H1 (cell line): ENCODE measurements at regions not wholly inside any gene's neighbourhood (a gene's known extent, or its start where the extent isn't known, plus 50 kb on each side); places are given as distances from the start of the nearest gene placed in this dataset.

Source experiments
- CTCF ChIA-PET: fragments of 300-600 bp; sonication (Branson Sonifier 250); formaldehyde crosslinking; loops from one replicate; lab custom pipeline; 2021; ENCODE audit not compliant: partially characterized antibody; lab: Charles Lee
- POLR2A ChIA-PET: fragments of 300-600 bp; sonication (Branson Sonifier 250); formaldehyde crosslinking; loops from one replicate; lab custom pipeline; 2021; ENCODE audit warnings: inconsistent platforms; ENCODE audit not compliant: partially characterized antibody; lab: Charles Lee
- DNase-seq, 2 experiments: peaks; one replicate each; pipeline versions ENCODE4 v3.0.0 to v3.0.0-alpha.2; 2010 to 2022; ENCODE audit warnings: low spot score in 2 of 2, low read depth in 1 of 2, mixed read lengths in 1 of 2
- FAIRE-seq: peaks from 2 replicates; lab custom pipeline; 2011; peaks lifted over from hg19 to GRCh38; lab: Jason Lieb, UNC
- H2AFZ ChIP-seq: 2 replicates; pipeline ENCODE4 v1.8.1; 2012; ENCODE audit warnings: low read length, inconsistent platforms
- H2AK5ac ChIP-seq: 2 replicates; pipeline ENCODE4 v1.6.1; 2013; ENCODE audit warnings: low read depth, low read length
- H2BK120ac ChIP-seq: replicated peaks from 2 replicates; pipeline ENCODE3; 2013; ENCODE audit warnings: low read depth, low read length, inconsistent platforms
- H2BK12ac ChIP-seq: 2 replicates; pipeline ENCODE4 v1.6.1; 2013; ENCODE audit warnings: low read depth, low read length
- H2BK15ac ChIP-seq: 2 replicates; pipeline ENCODE4 v1.6.1; 2013; ENCODE audit warnings: low read length
- H2BK20ac ChIP-seq: 2 replicates; pipeline ENCODE4 v1.6.1; 2013; ENCODE audit warnings: low read length
- H2BK5ac ChIP-seq: 2 replicates; pipeline ENCODE4 v1.6.1; 2013; ENCODE audit warnings: low read depth, low read length
- H3K14ac ChIP-seq: 2 replicates; pipeline ENCODE4 v1.6.1; 2013; ENCODE audit warnings: inconsistent platforms; ENCODE audit not compliant: insufficient read length
- H3K18ac ChIP-seq: 2 replicates; pipeline ENCODE4 v1.6.1; 2013; ENCODE audit warnings: low read length; ENCODE audit errors: extremely low read depth
- H3K23ac ChIP-seq: 2 replicates; pipeline ENCODE4 v1.6.1; 2013; ENCODE audit warnings: inconsistent platforms; ENCODE audit not compliant: insufficient read length
- H3K23me2 ChIP-seq: 2 replicates; pipeline ENCODE4 v1.6.1; 2013; ENCODE audit warnings: low read depth, low read length
- H3K27ac ChIP-seq: 2 replicates; pipeline ENCODE4 v1.6.1; 2011; ENCODE audit warnings: low read depth, low read length, inconsistent platforms
- H3K27me3 ChIP-seq, 4 experiments: replicated peaks in 1 of 4; 1 replicate in 1 of 4; 2 replicates in 3 of 4; pipeline versions ENCODE4 v1.6.1 to v1.8.1; 2011 to 2013; ENCODE audit warnings: low read length in 3 of 4, mild to moderate bottlenecking in 3 of 4, inconsistent platforms in 2 of 4, mixed read lengths in 2 of 4, moderate library complexity in 1 of 4; ENCODE audit not compliant: control insufficient read depth in 3 of 4, insufficient read depth in 3 of 4; ENCODE audit errors: extremely low read depth in 1 of 4
- H3K36me3 ChIP-seq, 4 experiments: 2 replicates each; pipeline versions ENCODE4 v1.6.1 to v1.8.1; 2011 to 2013; ENCODE audit warnings: mild to moderate bottlenecking in 4 of 4, low read length in 3 of 4, moderate library complexity in 2 of 4, control low read depth in 1 of 4, inconsistent platforms in 1 of 4; ENCODE audit not compliant: insufficient read depth in 4 of 4, control insufficient read depth in 2 of 4
- H3K4ac ChIP-seq: replicated peaks from 2 replicates; pipeline ENCODE3; 2013; ENCODE audit warnings: low read length, low read depth, mixed read lengths, inconsistent platforms; ENCODE audit not compliant: insufficient read length
- H3K4me1 ChIP-seq, 4 experiments: replicated peaks in 1 of 4; 1 replicate in 1 of 4; 2 replicates in 3 of 4; pipeline versions ENCODE4 v1.6.1 to v1.8.1; 2011 to 2013; ENCODE audit warnings: low read length in 3 of 4, inconsistent platforms in 2 of 4, mixed read lengths in 1 of 4; ENCODE audit not compliant: insufficient read depth in 4 of 4, control insufficient read depth in 3 of 4
- H3K4me2 ChIP-seq, 2 experiments: 2 replicates each; pipeline versions ENCODE4 v1.6.1 to v1.8.1; 2011 to 2013; ENCODE audit warnings: low read depth in 2 of 2, low read length in 2 of 2, control low read depth in 1 of 2, inconsistent platforms in 1 of 2, mild to moderate bottlenecking in 1 of 2; ENCODE audit not compliant: insufficient read depth in 1 of 2
- H3K4me3 ChIP-seq, 4 experiments: fragments of 200-600, 300-600 bp in 1 of 4; sonication (generic), shearing (Covaris generic), sonication (Bioruptor Twin) in 1 of 4; 2 replicates each; pipeline versions ENCODE4 v1.5.1 to v1.8.1; 2011 to 2016; ENCODE audit warnings: low read length in 4 of 4, low read depth in 3 of 4, control low read depth in 2 of 4, inconsistent platforms in 2 of 4, mild to moderate bottlenecking in 2 of 4, mixed read lengths in 1 of 4, moderate library complexity in 1 of 4; ENCODE audit not compliant: insufficient read depth in 2 of 4; ENCODE audit errors: extremely low read depth in 1 of 4
- H3K56ac ChIP-seq: replicated peaks from 2 replicates; pipeline ENCODE3; 2013; ENCODE audit warnings: low read depth, mild to moderate bottlenecking, mixed read lengths, low read length, inconsistent platforms; ENCODE audit not compliant: insufficient read length
- H3K79me1 ChIP-seq: 2 replicates; pipeline ENCODE4 v1.6.1; 2013; ENCODE audit warnings: low read depth, low read length, control low read depth
- H3K79me2 ChIP-seq, 2 experiments: 2 replicates each; pipeline versions ENCODE4 v1.6.1 to v1.8.1; 2012 to 2013; ENCODE audit warnings: low read length in 2 of 2, mild to moderate bottlenecking in 2 of 2, inconsistent platforms in 1 of 2; ENCODE audit not compliant: insufficient read depth in 2 of 2, control insufficient read depth in 1 of 2
- H3K9ac ChIP-seq, 4 experiments: replicated peaks in 1 of 4; 1 replicate in 1 of 4; 2 replicates in 3 of 4; pipeline versions ENCODE4 v1.6.1 to v1.8.1; 2011 to 2013; ENCODE audit warnings: low read depth in 3 of 4, low read length in 3 of 4, control low read depth in 2 of 4, mild to moderate bottlenecking in 2 of 4, moderate library complexity in 2 of 4, inconsistent platforms in 1 of 4; ENCODE audit errors: extremely low read depth in 1 of 4
- H3K9me3 ChIP-seq, 2 experiments: 2 replicates each; pipeline versions ENCODE4 v1.6.1 to v1.8.1; 2012 to 2013; ENCODE audit warnings: mild to moderate bottlenecking in 2 of 2, moderate library complexity in 2 of 2, control low read depth in 1 of 2, inconsistent platforms in 1 of 2, low read depth in 1 of 2, low read length in 1 of 2, mixed read lengths in 1 of 2; ENCODE audit not compliant: insufficient read depth in 2 of 2
- H4K20me1 ChIP-seq, 2 experiments: replicated peaks in 1 of 2; 2 replicates each; pipeline versions ENCODE3 to v1.8.1; 2011 to 2013; ENCODE audit warnings: inconsistent platforms in 2 of 2, low read length in 2 of 2, mild to moderate bottlenecking in 1 of 2; ENCODE audit not compliant: insufficient read depth in 2 of 2, control insufficient read depth in 1 of 2
- H4K5ac ChIP-seq: 2 replicates; pipeline ENCODE4 v1.6.1; 2013; ENCODE audit warnings: low read length, low read depth, mixed read lengths, inconsistent platforms; ENCODE audit not compliant: insufficient read length
- H4K8ac ChIP-seq: 2 replicates; pipeline ENCODE4 v1.8.0; 2013; ENCODE audit warnings: mild to moderate bottlenecking, moderate library complexity, low read length, inconsistent platforms; ENCODE audit not compliant: insufficient read depth; ENCODE audit errors: extremely low read depth
- H4K91ac ChIP-seq: replicated peaks from 2 replicates; pipeline ENCODE3; 2013; ENCODE audit warnings: low read length, mixed read lengths, inconsistent platforms; ENCODE audit not compliant: insufficient read length
- CBX5 ChIP-seq: fragments of 300-800, 300-1000 bp; sonication (generic); IDR thresholded peaks from 2 replicates; pipeline ENCODE4 v1.7.1; 2016; ENCODE audit warnings: antibody characterized with exemption, low read length, low read depth
- KDM4A ChIP-seq: IDR thresholded peaks from one replicate; pipeline ENCODE4 v1.7.1; 2012; ENCODE audit warnings: low read depth, mild to moderate bottlenecking, moderate library complexity, low read length, inconsistent platforms; ENCODE audit not compliant: severe bottlenecking
- NRF1 ChIP-seq: IDR thresholded peaks from 2 replicates; pipeline ENCODE4 v1.6.1; 2011; ENCODE audit warnings: mild to moderate bottlenecking, low read depth, low read length, improper control_type of control experiment
- RXRA ChIP-seq: IDR thresholded peaks from 2 replicates; pipeline ENCODE4 v1.6.1; 2011; ENCODE audit warnings: low read depth, mild to moderate bottlenecking, low read length, moderate library complexity; ENCODE audit not compliant: insufficient read depth
- SAP30 ChIP-seq: fragments of 300-600 bp; sonication (generic); IDR thresholded peaks from 2 replicates; pipeline ENCODE4 v1.7.1; 2012; ENCODE audit warnings: low read length, moderate library complexity, mild to moderate bottlenecking, inconsistent platforms; ENCODE audit not compliant: insufficient read depth, insufficient replicate concordance
- SUZ12 ChIP-seq: fragments of 200-600 bp; sonication (generic); IDR thresholded peaks from 2 replicates; pipeline ENCODE4 v1.6.1; 2012; ENCODE audit warnings: mild to moderate bottlenecking, inconsistent platforms, low read length, moderate library complexity, mixed read lengths
- WGBS, 2 experiments: shearing (Covaris generic) in 1 of 2; methylation state at CpG; one replicate each; pipeline versions ENCODE4 v1.1.6 to v1.1.7; 2013 to 2015; ENCODE audit warnings: low lambda C conversion rate in 2 of 2, mixed read lengths in 2 of 2, inconsistent platforms in 1 of 2, low coverage in 1 of 2, missing lambda C conversion rate in 1 of 2; ENCODE audit not compliant: insufficient replicate concordance in 2 of 2, insufficient coverage in 1 of 2, insufficient read length in 1 of 2; ENCODE audit errors: extremely low coverage in 1 of 2, missing lambda C conversion rate in 1 of 2; 5-methylcytosine and 5-hydroxymethylcytosine counted together
- TF ChIP-seq, protein P1 (sequence below), 3 experiments: IDR thresholded peaks; 1 replicate in 2 of 3; 2 replicates in 1 of 3; pipeline versions ENCODE4 v1.5.1 to v1.6.1; 2011; ENCODE audit warnings: low read length in 3 of 3, mild to moderate bottlenecking in 3 of 3, inconsistent platforms in 2 of 3, low read depth in 1 of 3, moderate library complexity in 1 of 3; ENCODE audit not compliant: insufficient read depth in 1 of 3; ENCODE audit errors: control extremely low read depth in 1 of 3
- TF ChIP-seq, protein P2 (sequence below): IDR thresholded peaks from 2 replicates; pipeline ENCODE4 v1.6.1; 2012; ENCODE audit warnings: low read length, inconsistent platforms
- TF ChIP-seq, protein P3 (sequence below): IDR thresholded peaks from 2 replicates; pipeline ENCODE4 v1.6.1; 2011; ENCODE audit warnings: low read depth, mild to moderate bottlenecking, low read length; ENCODE audit not compliant: insufficient read depth

DNA sequence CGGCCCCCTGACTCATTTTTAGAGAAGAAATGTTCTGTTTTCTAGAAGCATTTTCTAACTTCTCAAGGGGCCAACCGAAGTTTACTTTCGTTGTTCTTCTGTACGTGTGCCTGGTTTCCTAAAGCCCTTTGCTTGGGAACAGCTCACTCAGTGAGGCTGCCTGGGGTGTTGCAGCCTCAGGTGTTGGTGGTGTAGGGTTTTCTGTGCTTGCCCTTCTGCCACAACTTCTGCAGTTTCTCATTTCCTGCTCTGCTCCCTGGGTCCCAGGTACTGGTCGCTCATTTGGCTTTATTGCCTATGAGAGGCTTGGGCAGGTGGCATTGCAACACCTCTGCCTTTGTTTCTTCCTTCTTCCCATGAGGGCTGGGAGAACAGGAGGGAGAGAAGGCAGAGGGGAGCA lies 278.3 kb downstream of the SOX4 start:
- H3K79me1 ChIP-seq = peaks cover 8% of the 10 kb centered on the region; the same call in 1 of the 2 replicates
- H4K91ac ChIP-seq = no peak overlapping the region
- H3K23ac ChIP-seq = no peak overlapping the region
- H2BK120ac ChIP-seq = no peak overlapping the region
- H3K9me3 ChIP-seq = no peaks in the 10 kb centered on the region
- H3K18ac ChIP-seq = no peak overlapping the region
- no peak overlapping the region for H3K4me2 ChIP-seq
- H4K20me1 ChIP-seq = no peaks in the 10 kb centered on the region
- no peak overlapping the region for H3K14ac ChIP-seq
- H2BK5ac ChIP-seq = no peak overlapping the region
- no peak overlapping the region for H3K9ac ChIP-seq
- WGBS, 2 experiments = 81% methylated on average over 5 of the region's 5 CpGs; no CpG with 5 or more reads in 1 of the 2 experiments
- no peak overlapping the region for H3K27ac ChIP-seq
- no peaks in the 10 kb centered on the region for H3K27me3 ChIP-seq
- no peaks in the 10 kb centered on the region for H3K23me2 ChIP-seq
- no peak overlapping the region for H3K4ac ChIP-seq
- 0 out of 8 replicates have a peak, but pooled peaks cover 0 to 2% (median 0%) of the 10 kb centered on the region in 4 experiments for H3K36me3 ChIP-seq
- ChIA-PET CTCF (no interaction called here), POLR2A (no interaction called here)
- H2AFZ ChIP-seq = no peak overlapping the region
- H2BK15ac ChIP-seq = 0 out of 2 replicates have a peak overlapping the region, but pooled peaks have one; percentile 47
- H3K56ac ChIP-seq = no peak overlapping the region
- DNase-seq (no peak), FAIRE-seq (no peak)
- H2BK12ac ChIP-seq = no peak overlapping the region
- no peak overlapping the region for H4K5ac ChIP-seq
- peaks cover 0 to 10% (median 2%) of the 10 kb centered on the region in 4 experiments; a peak in 4 of 7 replicates for H3K4me1 ChIP-seq
- H3K79me2 ChIP-seq = peaks cover 0 to 46% of the 10 kb centered on the region in 2 experiments; a peak in 2 of 4 replicates
- H2BK20ac ChIP-seq = no peak overlapping the region
- no peak overlapping the region for H3K4me3 ChIP-seq
- no peak overlapping the region for H2AK5ac ChIP-seq
- no peak overlapping the region for H4K8ac ChIP-seq
- TF ChIP-seq KDM4A (no peak), SUZ12 (no peak), CBX5 (no peak), SAP30 (no peak), NRF1 (no peak), RXRA (no peak)
- TF ChIP-seq, protein P1, sequence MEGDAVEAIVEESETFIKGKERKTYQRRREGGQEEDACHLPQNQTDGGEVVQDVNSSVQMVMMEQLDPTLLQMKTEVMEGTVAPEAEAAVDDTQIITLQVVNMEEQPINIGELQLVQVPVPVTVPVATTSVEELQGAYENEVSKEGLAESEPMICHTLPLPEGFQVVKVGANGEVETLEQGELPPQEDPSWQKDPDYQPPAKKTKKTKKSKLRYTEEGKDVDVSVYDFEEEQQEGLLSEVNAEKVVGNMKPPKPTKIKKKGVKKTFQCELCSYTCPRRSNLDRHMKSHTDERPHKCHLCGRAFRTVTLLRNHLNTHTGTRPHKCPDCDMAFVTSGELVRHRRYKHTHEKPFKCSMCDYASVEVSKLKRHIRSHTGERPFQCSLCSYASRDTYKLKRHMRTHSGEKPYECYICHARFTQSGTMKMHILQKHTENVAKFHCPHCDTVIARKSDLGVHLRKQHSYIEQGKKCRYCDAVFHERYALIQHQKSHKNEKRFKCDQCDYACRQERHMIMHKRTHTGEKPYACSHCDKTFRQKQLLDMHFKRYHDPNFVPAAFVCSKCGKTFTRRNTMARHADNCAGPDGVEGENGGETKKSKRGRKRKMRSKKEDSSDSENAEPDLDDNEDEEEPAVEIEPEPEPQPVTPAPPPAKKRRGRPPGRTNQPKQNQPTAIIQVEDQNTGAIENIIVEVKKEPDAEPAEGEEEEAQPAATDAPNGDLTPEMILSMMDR (IDR thresholded peaks at IDR 0.05; ENCODE audit: control extremely low read depth in 1 of 3, insufficient read depth in 1 of 3, low read depth in 1 of 3, low read length in 3 of 3) = no peak
- TF ChIP-seq, protein P2, sequence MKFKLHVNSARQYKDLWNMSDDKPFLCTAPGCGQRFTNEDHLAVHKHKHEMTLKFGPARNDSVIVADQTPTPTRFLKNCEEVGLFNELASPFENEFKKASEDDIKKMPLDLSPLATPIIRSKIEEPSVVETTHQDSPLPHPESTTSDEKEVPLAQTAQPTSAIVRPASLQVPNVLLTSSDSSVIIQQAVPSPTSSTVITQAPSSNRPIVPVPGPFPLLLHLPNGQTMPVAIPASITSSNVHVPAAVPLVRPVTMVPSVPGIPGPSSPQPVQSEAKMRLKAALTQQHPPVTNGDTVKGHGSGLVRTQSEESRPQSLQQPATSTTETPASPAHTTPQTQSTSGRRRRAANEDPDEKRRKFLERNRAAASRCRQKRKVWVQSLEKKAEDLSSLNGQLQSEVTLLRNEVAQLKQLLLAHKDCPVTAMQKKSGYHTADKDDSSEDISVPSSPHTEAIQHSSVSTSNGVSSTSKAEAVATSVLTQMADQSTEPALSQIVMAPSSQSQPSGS = no peak
- TF ChIP-seq, protein P3, sequence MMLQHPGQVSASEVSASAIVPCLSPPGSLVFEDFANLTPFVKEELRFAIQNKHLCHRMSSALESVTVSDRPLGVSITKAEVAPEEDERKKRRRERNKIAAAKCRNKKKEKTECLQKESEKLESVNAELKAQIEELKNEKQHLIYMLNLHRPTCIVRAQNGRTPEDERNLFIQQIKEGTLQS = no peak
